GM21423 (cell line): ENCODE measurements at regions not wholly inside any gene's neighbourhood (a gene's known extent, or its start where the extent isn't known, plus 50 kb on each side); places are given as distances from the start of the nearest gene placed in this dataset.

ENCODE experiments used
- ATAC-seq: cut with Tn5 transposase; IDR thresholded peaks from one replicate; pipeline ENCODE4 v1.9.1; 2021; ENCODE audit warnings: mild to moderate bottlenecking, moderate library complexity; ENCODE audit not compliant: unreplicated experiment

GRCh38 chr2:129428086-129428660, 551.3 kb upstream of the RAB6C start:
- no peak for ATAC-seq

GRCh38 chr2:129430911-129431310, 548.6 kb upstream of the RAB6C start:
- no peak for ATAC-seq

DNA sequence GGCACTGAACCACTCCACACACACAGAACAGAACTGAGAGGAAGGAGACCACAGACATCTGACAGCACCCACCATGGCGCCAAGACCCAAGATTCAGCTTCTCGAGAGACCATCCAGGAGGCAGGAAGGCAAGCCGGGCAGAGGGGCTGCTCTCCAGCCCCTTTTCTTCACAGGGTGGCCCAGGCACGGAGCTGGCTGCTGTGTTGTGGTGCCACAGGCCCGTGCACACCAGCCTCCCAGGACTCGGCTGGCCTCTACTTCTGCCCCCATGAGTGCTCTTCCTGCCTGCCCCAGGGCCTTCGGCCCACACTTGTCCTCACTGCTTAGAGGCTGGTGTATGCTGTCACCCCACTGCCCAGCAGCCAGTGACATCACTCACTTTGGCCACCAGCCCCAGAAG, 547.6 kb upstream of the RAB6C start:
- no peak for ATAC-seq

- no peak for ATAC-seq
Observed at GRCh38 chr2:129436809-129437208, 542.7 kb upstream of the RAB6C start.

GRCh38 chr2:129437725-129438124, 541.7 kb upstream of the RAB6C start:
- no peak for ATAC-seq

DNA sequence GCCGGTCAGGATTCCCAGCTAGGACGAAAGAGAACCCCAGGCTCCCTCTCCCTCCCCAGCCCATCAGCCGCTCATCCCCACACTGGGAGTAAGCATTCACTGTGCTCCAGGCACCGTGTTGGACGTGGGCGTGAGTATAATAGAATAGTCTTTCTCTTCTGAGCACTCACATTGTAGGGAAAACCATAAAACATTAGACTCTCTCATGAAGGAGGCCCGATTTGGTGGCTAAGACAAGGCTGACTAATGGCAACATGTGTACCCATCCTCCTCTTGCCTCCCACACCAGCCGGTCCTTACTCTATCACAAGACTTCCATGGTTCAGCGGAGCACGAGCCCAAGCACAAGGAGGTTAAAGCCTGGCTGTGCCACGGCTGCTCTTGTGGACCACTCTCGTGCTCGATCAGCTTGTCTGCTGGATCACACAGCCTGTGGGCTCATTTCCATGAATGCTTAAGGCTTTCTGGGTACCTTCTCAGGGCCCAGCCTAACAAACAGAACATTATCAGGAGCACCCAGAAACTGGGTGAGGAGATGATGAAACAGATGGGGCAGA, 540.9 kb upstream of the RAB6C start:
- no peak for ATAC-seq

DNA sequence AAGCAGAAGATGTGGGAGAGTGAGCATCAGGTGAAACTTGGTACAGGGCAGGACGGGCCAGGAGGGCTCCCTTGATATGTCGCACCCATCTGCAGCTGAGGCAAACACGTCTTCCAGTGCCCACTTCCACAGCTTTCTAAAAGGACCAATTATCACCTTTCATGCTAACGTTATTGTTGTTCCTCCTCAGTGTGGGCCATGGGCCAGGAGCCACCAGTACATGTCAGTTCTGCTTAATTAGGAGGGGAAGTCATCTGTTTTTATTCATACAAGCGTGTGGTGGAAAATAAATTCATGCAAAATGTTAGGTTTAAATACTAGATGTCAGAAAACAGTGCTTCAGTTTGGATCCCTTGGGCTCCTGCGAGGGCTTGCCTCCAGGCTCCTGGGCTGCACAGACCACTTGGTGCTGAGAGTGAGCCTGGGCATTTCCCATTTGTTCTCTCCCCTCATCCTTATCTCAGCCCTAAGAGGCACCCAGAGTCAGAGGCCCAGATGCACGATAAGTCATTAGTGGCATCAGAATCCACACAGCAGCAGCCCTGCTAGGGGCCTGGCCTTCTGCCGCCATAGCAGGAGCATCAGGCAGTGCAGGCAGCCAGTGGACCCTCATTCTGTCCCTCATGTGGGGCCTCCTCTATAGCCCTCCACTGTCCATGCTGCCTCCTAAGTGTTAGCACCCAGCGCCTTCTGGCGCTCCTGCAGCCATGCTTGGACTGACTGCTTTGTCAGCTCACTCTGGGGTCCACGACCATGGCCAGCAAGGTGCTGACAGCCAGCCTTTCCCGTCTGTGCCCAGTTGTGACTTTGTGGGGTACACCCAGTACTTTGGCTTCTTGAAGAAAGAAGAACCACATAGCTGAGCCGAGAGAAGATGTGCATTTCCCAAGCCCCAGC, 539.8 kb upstream of the RAB6C start:
- ATAC-seq, result no peak

DNA sequence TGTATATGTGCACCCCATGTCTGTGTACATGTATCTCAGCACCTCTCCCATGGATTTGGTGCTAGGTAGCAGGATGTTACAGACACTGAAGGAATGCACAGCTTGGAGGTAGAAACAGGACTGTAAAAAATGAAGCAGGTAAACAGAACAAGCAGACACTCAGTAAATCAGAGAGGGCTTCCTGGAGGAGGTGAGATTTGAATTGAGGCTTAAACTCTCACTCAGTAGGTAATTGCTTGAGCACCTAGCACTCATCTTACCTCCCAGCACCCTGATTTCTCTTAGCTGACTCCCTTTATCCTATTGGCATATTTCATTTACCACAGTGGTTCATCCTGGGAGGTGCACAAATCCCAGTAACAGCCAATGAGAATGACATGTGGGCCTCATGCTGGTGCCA, 537.9 kb upstream of the RAB6C start:
- no peak for ATAC-seq

DNA sequence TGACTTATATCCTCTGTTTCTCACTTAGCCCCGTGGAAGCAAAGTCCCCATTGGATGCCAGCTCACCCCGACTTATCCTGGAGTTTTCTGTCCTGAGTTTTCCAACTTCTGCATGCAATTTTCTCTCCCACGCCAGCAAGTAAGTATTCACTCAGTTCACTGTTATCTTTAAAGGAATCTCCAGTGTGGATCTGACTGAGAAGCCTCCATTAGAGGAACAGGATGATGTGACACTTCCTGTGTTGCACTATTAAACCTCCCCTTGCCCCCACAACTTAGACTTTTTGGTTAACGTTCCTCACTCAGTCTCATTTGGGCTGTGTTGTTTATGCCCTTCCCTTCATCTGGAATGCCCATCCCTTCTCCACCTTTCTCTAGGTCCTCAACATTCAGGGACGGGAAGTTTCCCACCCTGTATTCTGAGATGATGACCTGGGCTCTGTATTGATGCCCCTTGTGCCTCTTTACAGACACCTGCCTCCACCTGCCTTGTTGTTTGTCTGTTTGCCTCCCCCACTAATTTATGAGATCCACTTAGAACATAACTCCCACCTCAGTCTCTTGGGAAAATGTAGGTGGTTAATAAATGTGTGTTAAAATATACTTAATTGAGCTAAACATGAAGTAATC, 536.1 kb upstream of the RAB6C start:
- no peak for ATAC-seq

DNA sequence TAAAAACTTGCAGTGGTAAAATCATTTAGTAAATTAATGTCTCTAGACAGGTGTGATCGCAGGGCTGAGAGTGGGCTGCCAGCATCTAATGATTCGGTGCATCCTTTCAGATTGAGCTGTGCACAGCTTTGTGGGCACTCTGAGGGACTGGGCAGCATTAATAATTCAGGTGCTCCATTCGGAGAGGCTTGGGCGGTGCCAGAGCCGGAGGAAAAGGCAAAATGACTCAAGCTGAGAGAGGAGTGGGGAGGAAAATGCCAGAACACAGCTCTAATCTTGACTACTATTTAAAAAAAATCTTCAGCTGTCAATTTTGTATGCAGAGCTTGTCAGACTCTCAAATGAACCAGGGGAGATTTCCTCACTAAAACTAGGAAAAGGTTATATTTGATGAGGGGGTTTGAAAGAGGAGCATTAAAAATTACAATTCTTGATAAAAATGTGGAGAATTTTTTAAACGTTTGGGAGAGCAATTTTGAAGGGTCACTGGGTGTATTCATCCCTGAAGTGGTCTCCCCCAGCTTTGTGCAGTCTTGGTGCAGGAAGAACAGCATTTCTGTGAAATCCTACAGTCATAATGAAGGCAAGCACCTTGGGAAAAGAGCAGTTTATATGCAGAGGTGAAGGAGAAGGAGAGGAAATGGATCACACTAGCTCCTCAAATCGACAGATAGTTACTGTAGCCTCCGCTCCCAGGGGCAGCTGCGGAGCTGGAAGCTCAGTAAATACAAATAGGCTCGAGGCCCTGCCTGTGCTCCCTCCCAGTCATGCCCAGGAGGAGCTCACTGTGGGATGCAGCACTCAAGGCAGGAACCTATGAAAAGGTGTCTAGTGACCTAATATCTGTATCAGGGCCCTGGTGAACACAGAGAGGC, 535.4 kb upstream of the RAB6C start:
- ATAC-seq, result no peak

DNA sequence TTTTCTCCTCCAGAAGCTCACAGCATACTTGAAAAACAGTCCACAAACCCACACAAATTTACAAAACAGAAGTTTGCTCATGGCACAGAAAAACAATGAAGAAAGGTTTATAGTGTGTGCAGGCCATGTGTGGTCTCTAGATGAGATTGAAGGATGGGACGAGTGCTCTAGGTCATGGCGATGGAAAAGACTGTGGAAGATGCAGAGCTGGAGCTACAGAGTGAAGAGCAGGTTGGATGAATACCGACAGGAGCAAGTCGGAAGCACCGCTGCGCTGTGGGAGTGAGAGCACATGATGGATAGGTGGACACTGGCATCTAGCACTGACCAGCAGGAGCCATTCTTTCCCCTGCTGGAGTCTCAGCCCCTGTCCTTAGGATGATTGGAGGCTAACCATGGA, 534.7 kb upstream of the RAB6C start:
- ATAC-seq, result no peak

DNA sequence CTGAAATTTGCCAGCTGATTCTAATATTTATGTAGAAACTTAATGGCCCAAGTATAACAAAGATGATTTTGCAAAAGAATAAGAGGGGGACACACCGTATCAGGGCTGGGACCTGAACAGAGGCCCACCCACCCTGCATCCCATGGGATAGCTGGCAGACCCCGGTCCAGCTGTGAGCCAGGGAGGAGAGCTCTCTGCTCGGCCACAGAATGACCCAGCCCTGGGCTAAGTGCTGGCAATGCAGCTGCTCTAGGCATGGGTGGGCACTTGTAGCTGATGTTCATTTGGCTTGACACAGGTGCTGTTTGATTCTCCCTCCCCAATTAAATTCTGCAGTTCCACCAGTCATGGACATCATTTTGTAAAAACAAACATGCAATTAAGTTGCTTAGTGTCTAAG, 522.8 kb upstream of the RAB6C start:
- no peak for ATAC-seq

DNA sequence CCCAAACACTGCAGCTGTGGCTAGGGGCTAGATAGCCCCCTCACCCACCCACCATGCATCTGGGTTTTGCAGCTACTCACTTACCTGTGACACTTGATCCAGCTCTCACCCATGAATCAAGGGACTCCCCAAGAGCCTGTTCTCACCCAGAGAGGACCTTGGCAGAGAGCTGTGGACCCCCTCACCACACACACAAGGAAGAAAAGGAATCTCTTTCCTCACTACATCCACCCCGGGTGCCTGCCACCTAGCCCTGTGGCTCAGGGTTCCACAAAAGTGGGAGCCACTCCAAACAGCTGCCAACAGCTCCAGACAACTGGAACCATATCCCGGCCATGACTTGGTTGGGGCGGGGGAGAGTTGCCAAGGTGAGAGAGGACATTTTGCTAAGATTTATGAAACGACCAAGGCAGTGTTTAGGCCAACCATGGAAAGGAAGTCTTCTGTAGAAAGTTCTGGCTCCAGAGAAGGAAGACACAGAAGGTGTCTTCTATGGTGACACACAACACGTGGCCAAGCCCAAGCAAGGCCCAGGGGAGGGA, 522.1 kb upstream of the RAB6C start:
- ATAC-seq, result no peak

GRCh38 chr2:129458006-129458405, 521.5 kb upstream of the RAB6C start:
- ATAC-seq, result no peak

DNA sequence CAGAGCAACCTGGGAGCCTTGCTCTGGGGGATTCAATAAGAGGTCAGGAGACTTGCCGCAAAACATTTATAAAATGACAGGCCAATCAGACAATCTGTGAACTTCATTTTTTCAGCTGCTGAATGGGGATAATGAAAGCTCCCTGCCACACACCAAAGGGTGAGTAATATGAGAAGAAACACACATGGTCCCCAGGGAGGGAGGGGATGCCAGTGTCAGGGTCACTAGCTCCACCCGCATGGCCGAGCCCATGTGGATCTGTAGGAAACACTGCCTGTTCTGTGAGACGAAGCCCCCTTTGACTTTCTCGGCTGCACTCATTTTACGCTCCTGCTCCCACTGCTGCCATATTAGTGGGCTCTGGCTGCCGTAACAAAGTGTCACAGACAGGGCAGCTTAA, 521.0 kb upstream of the RAB6C start:
- no peak for ATAC-seq

- ATAC-seq, result no peak
Observed at GRCh38 chr2:129459200-129459876, 520.1 kb upstream of the RAB6C start.

GRCh38 chr2:129459881-129460280, 519.6 kb upstream of the RAB6C start:
- ATAC-seq, result no peak

DNA sequence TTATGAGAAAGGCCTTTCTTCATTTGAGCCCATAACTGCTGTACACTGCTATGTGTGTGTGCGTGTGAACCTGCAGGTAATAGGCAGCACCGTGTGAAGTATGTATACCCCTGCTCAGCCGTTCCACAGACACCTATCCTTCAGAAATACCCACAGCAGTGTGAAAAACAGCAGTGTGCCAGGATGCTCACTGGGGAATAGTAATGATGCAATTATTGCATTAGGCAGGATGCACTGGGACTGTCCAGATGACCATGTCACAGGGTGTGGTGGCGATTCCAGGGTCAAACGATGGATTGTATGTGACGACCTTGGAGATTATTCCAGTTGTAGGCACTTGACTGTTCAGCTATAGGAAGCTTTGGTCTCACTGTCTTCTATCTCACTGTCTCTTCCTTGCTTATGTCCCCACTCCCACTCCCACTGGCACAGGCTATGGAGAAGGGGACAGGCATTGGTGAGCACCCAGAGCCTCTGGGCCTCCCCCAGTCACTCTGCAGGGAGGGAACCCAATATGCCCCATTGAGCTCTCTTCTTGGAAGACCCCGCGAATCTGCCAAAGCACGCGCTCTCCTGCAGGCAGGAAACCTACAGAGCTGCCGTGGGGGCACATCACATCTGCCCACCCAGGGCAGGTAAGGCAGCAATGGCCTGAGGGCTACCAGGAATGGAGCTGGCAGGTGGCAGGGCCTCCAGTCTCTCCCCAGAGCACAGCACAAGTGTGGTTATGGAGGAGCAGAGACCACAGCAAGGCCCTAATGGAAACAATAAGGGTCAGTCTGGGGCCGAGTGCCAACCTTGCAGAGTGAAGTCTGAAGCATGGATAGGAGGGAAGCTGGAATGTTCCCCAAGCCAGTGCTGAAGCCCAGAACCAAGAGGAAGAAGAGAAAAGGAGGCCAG, 518.9 kb upstream of the RAB6C start:
- ATAC-seq, result no peak

DNA sequence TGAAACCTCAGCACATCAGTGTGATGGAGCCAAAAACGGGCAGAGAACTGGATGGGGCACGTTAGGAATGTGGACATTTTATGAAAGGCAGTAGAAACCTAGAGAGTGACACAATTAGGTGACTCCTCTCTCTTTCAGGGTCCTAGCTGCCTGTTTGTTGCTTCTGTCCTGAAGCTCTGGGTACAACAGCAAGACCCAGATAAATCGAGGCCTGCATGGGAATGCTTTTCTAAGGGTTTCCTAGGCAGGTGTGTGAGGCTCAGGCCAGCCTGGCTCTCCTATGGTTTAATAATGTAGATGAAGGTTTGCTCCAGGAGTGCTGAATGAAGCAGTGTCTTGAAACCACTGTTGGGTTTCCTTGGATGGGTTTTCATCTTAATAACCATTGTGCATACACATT, 517.1 kb upstream of the RAB6C start:
- ATAC-seq, result no peak
